ENCODE measurements at regions not wholly inside any gene's neighbourhood (a gene's known extent, or its start where the extent isn't known, plus 50 kb on each side); places are given as distances from the start of the nearest gene placed in this dataset.

- intact Hi-C loops (cut with DNase I; ENCODE audit: low total_unique reads): no loop called here
- WGBS, 2 donors: 95% methylated on average over 7 of the region's 7 CpGs
- TF ChIP-seq CTCF (IDR thresholded peaks at IDR 0.05) (no peak), POLR2A (IDR thresholded peaks at IDR 0.05) (no peak)
Observed at GRCh38 chr5:40160435-40160834, 519.3 kb upstream of the PTGER4 start.

GRCh38 chr5:40154194-40154593, 525.5 kb upstream of the PTGER4 start:
- no peak overlapping the region for H3K4me3 ChIP-seq (ENCODE audit: low read depth, poor library complexity, severe bottlenecking)
- no peak for TF ChIP-seq CTCF (IDR thresholded peaks at IDR 0.05)
- TF ChIP-seq POLR2A (IDR thresholded peaks at IDR 0.05): no peak
- intact Hi-C loops (cut with DNase I; ENCODE audit: low total_unique reads): no loop called here
- DNase-seq (ENCODE audit: low spot score in 2 of 2): no peak
- WGBS, 2 donors: 90 to 97% methylated on average over 1 of the region's 1 CpG

More at GRCh38 chr5:40160435-40160834, 519.3 kb upstream of the PTGER4 start:
- no peak overlapping the region for H3K4me3 ChIP-seq (ENCODE audit: low read depth, poor library complexity, severe bottlenecking)
- DNase-seq (ENCODE audit: low spot score in 2 of 2): no peak

- no peak for DNase-seq (ENCODE audit: low spot score in 2 of 2)
- H3K4me3 ChIP-seq (ENCODE audit: low read depth, poor library complexity, severe bottlenecking): no peak overlapping the region
- intact Hi-C loops (cut with DNase I; ENCODE audit: low total_unique reads): no loop called here
- 42 to 44% methylated on average over 1 of the region's 1 CpG for WGBS, 2 donors
- no peak for TF ChIP-seq POLR2A (IDR thresholded peaks at IDR 0.05)
- TF ChIP-seq CTCF (IDR thresholded peaks at IDR 0.05): no peak
Observed at GRCh38 chr5:40150896-40151295, 528.8 kb upstream of the PTGER4 start.

- no peak for DNase-seq (ENCODE audit: low spot score in 2 of 2)
- no peak overlapping the region for H3K4me3 ChIP-seq (ENCODE audit: low read depth, poor library complexity, severe bottlenecking)
- TF ChIP-seq POLR2A (IDR thresholded peaks at IDR 0.05) (no peak), CTCF (IDR thresholded peaks at IDR 0.05) (no peak)
- intact Hi-C loops (cut with DNase I; ENCODE audit: low total_unique reads): no loop called here
Observed at GRCh38 chr5:40141896-40142295, 537.8 kb upstream of the PTGER4 start.

- intact Hi-C loops (cut with DNase I; ENCODE audit: low total_unique reads): no loop called here
- TF ChIP-seq CTCF (IDR thresholded peaks at IDR 0.05) (no peak), POLR2A (IDR thresholded peaks at IDR 0.05) (no peak)
- no peak overlapping the region for H3K4me3 ChIP-seq (ENCODE audit: low read depth, poor library complexity, severe bottlenecking)
- no peak for DNase-seq (ENCODE audit: low spot score in 2 of 2)
- WGBS, 2 donors: 73 to 79% methylated on average over 3 of the region's 3 CpGs
Observed at GRCh38 chr5:40141418-40141817, 538.3 kb upstream of the PTGER4 start.

GRCh38 chr5:40137223-40137622, 542.5 kb upstream of the PTGER4 start:
- TF ChIP-seq CTCF (IDR thresholded peaks at IDR 0.05) (no peak), POLR2A (IDR thresholded peaks at IDR 0.05) (no peak)
- 90 to 96% methylated on average over 1 of the region's 1 CpG for WGBS, 2 donors
- intact Hi-C loops (cut with DNase I; ENCODE audit: low total_unique reads): no loop called here

More at GRCh38 chr5:40137223-40137622, 542.5 kb upstream of the PTGER4 start:
- no peak for DNase-seq (ENCODE audit: low spot score in 2 of 2)
- H3K4me3 ChIP-seq (ENCODE audit: low read depth, poor library complexity, severe bottlenecking): no peak overlapping the region
